GM23338 (cell line): ENCODE measurements at regions not wholly inside any gene's neighbourhood (a gene's known extent, or its start where the extent isn't known, plus 50 kb on each side); places are given as distances from the start of the nearest gene placed in this dataset.

ENCODE experiments used
- CTCF ChIP-seq, 2 experiments: fragments of 200-600 bp in 1 of 2; sonication (generic) in 1 of 2; conservative IDR thresholded peaks; 2 replicates each; pipeline versions ENCODE4 v1.5.1 to v1.6.1; 2016 to 2017; ENCODE audit warnings: antibody characterized with exemption in 2 of 2, low read depth in 2 of 2, mild to moderate bottlenecking in 2 of 2, moderate library complexity in 1 of 2
- EZH2 ChIP-seq: fragments of 200-600 bp; sonication (generic); IDR thresholded peaks from one replicate; pipeline ENCODE4 v1.8.0; 2017; ENCODE audit warnings: antibody characterized with exemption, mild to moderate bottlenecking, low read depth; ENCODE audit not compliant: unreplicated experiment
- EZH2phosphoT487 ChIP-seq: fragments of 200-600 bp; sonication (generic); IDR thresholded peaks from one replicate; pipeline ENCODE4 v1.8.1; 2018; ENCODE audit warnings: antibody characterized with exemption; ENCODE audit not compliant: unreplicated experiment
- JUNB ChIP-seq: IDR thresholded peaks from one replicate; pipeline ENCODE4 v1.6.1; 2016; ENCODE audit warnings: antibody characterized with exemption; ENCODE audit not compliant: unreplicated experiment
- NANOG ChIP-seq: IDR thresholded peaks from 2 replicates; pipeline ENCODE4 v1.6.1; 2016; ENCODE audit warnings: antibody characterized with exemption, borderline replicate concordance
- POLR2AphosphoS5 ChIP-seq: IDR thresholded peaks from 2 replicates; pipeline ENCODE4 v1.6.1; 2016; ENCODE audit warnings: antibody characterized with exemption, low read depth
- REST ChIP-seq: IDR thresholded peaks from one replicate; pipeline ENCODE4 v1.6.1; 2018; ENCODE audit warnings: antibody characterized with exemption; ENCODE audit not compliant: unreplicated experiment

GRCh38 chr5:173697931-173698579, 81.6 kb upstream of the BOD1 start:
- TF ChIP-seq EZH2 = no peak
- no peak for TF ChIP-seq CTCF (conservative IDR thresholded peaks at IDR 0.05; ENCODE audit: low read depth in 2 of 2)
- TF ChIP-seq POLR2AphosphoS5 = no peak
- no peak for TF ChIP-seq REST
- no peak for TF ChIP-seq JUNB
- TF ChIP-seq EZH2phosphoT487 = no peak
- TF ChIP-seq NANOG = no peak
